H1 (cell line): ENCODE measurements at regions not wholly inside any gene's neighbourhood (a gene's known extent, or its start where the extent isn't known, plus 50 kb on each side); places are given as distances from the start of the nearest gene placed in this dataset.

Experiments used
- HDAC6 ChIP-seq: IDR thresholded peaks from one replicate; pipeline ENCODE4 v1.7.1; 2012; ENCODE audit warnings: low read depth, mild to moderate bottlenecking, inconsistent platforms, low read length, moderate library complexity
- SAP30 ChIP-seq: fragments of 300-600 bp; sonication (generic); IDR thresholded peaks from 2 replicates; pipeline ENCODE4 v1.7.1; 2012; ENCODE audit warnings: low read length, moderate library complexity, mild to moderate bottlenecking, inconsistent platforms; ENCODE audit not compliant: insufficient read depth, insufficient replicate concordance

GRCh38 chr11:24157316-24157715, 339.5 kb upstream of the LUZP2 start (continued):
- TF ChIP-seq HDAC6 (no peak), SAP30 (no peak)
